HG02852 (cell line): ENCODE measurements at regions not wholly inside any gene's neighbourhood (a gene's known extent, or its start where the extent isn't known, plus 50 kb on each side); places are given as distances from the start of the nearest gene placed in this dataset.

Experiments
- ATAC-seq: cut with Tn5 transposase; IDR thresholded peaks from one replicate; pipeline ENCODE4 v1.9.1; 2021; ENCODE audit warnings: mild to moderate bottlenecking, moderate library complexity; ENCODE audit not compliant: unreplicated experiment

DNA sequence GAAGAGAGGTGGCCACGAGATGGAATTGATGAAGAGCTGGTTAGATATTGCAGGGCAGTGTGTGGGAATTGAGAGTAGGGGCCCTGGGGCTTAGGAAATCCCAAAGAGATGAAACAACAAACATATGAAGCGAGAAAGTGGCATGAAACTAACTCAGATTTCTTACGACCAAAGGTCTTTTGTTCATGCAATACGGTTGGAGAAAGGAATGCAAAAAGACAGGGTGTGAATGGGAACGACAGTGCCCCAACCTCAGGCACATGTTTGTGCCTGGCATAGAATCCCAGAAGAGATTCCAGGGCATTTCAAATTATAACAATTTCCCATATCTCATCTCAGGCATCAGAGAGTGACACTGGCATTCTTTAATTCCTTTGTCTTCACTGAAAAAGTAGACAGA, 199.2 kb downstream of the ACTL7B start:
- ATAC-seq, result no peak

- no peak for ATAC-seq
Observed at GRCh38 chr9:108655818-108656217, 200.0 kb downstream of the ACTL7B start.

DNA sequence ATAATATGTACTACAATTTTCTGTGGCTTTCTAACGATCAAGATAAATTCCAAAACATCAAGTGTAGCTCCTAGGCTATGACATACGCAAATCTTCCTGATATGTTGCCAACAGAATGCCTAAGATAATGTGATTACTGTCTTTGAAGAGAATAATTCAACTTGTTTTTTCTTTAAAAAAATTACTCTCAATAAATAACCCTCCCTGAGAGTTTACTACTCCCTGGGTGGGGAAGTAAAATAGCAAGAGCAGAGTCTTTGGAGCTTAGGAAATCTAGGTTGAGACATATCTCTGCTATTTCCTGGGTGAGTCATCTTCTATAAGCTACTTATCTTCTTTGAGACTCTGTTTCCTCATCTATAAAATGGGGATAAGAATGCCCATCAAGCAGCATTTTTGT, 201.2 kb downstream of the ACTL7B start:
- ATAC-seq, result no peak

- ATAC-seq, result no peak
Observed at GRCh38 chr9:108652851-108653250, 202.9 kb downstream of the ACTL7B start.

DNA sequence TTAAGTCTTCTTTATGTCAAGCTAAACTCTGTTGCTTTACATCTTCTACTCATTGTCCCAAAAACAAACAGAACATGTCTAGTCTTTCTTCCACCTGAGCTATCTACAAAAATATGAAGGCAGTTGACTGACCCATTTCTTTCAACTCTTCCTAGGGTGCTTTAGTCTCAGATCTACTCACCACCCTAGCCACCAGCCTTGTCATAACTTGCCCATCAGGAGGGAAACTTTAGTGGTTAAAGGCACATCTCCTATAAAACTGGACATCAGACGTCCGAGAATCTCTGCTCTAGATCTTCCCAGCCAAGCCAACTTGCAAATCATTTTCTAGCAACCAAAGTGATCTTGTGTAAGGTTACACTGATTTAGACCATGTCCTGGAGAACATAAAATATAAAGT, 205.0 kb downstream of the ACTL7B start:
- no peak for ATAC-seq

- no peak for ATAC-seq
Observed at GRCh38 chr9:108645520-108645919, 210.3 kb downstream of the ACTL7B start.

GRCh38 chr9:108643731-108644510, 211.9 kb downstream of the ACTL7B start:
- ATAC-seq, result no peak

DNA sequence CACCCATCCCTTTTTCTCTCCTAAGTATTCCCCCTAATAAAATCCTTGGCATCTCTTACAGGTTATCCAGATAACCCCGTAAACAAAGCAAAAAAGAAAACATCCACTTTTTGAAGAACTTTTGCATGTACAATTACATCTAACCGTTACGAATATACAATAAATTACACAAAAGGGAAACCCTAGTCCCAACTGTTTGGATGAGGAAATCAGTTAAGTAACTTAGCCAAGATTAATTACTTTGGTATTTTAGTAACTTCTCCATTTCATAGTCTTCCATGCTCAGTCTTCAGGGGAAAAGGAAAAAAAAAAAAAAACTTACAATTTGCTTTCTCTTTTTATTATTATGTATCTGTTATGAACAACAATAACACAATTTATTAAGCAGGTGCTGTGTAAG, 212.9 kb downstream of the ACTL7B start:
- no peak for ATAC-seq

DNA sequence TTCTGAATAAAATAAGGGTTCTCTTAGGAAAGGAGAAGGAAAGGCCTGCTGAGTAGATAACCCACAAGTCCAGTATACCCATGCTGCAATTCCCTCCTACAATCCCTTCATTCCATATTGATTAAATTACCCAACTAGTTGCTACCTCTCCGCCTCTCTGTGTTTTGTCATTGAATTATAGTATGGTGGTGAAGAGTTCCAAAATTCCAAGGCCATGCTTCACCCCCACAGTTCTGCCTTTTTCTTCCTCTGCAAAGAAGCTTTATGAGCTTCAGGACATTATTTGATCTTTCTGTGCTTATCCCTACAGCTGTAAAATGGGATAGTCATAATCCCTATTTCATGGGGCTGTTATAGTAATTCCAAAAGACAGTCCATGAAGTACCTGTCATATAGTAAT, 215.6 kb downstream of the ACTL7B start:
- ATAC-seq, result no peak

- no peak for ATAC-seq
Observed at GRCh38 chr9:108639696-108640095, 216.1 kb downstream of the ACTL7B start.

GRCh38 chr9:108639091-108639490, 216.7 kb downstream of the ACTL7B start:
- ATAC-seq, result no peak

DNA sequence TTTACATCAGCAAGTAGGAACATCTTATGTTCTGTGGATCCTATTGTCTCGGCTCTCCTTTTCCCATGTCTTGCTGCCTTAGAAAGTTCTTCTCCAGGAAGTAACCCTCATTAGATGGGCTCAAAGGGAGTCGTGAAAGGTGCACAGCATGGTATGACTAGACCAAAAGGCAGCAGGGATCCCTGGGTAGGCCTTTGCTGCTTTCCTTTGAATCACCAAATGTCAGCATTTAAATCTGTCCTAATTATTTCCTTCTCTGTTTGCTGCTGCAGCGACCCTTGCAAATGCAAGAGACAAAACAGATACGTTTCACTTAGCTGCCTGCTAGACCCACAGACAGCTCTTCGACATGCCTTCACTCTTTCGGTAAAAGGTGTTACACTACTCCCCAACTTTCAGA, 218.4 kb downstream of the ACTL7B start:
- no peak for ATAC-seq

DNA sequence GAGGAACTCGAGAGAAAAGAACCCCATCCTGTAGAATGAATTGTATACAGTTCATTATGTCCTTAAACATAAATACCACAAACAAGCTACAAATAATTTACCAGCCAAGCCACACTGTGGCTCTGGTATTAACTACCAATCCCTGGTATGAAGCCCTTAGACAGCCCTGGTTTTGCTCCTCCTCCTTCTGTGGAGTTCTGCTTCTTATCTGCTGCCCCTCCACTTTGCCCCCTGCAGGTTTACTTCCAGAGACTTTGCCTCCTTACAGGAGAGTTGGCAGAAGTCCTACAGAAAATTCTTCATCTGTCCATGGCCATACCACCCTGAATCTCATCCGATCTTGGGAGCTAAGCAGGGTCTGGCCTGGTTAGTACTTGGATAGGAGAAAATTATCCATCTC, 219.8 kb downstream of the ACTL7B start:
- ATAC-seq, result no peak

GRCh38 chr9:108634672-108635462, 220.9 kb downstream of the ACTL7B start:
- ATAC-seq, result no peak

GRCh38 chr9:108634204-108634603, 221.6 kb downstream of the ACTL7B start:
- ATAC-seq, result no peak

- no peak for ATAC-seq
Observed at GRCh38 chr9:108631496-108632285, 224.1 kb downstream of the ACTL7B start.

DNA sequence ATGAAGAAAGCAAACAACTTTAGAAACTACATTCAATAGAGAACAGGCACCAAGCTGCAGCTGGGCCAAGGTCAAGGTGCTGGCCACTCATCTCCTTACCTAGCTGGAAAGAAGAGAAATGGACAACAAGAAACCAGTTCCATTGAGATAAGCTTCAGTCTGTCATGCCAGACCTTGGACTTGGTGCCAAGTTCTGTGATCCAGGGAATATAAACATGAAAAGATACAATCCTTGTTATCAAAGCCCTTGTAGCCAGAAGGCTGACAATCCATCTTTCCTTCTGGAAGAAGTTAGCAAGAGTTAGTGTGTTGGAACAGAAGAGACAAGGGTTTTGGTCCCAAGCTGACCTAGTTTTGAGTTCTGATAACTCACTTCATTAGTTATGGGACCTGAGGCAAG, 227.5 kb downstream of the ACTL7B start:
- no peak for ATAC-seq

DNA sequence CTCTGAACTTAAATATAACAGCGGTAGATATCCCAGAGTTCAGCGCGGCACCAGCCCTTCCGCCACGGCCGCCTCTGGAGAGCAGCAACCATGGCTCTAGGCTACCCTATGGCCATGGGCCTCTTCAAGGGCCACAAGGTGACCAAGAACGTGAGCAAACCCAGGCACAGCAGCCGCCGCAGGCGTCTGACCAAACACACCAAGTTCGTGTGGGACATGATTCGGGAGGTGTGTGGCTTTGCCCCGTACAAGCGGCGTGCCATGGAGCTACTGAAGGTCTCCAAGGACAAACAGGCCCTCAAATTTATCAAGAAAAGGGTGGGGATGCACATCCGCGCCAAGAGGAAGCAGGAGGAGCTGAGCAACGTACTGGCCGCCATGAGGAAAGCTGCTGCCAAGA, 229.0 kb downstream of the ACTL7B start:
- ATAC-seq, result no peak

DNA sequence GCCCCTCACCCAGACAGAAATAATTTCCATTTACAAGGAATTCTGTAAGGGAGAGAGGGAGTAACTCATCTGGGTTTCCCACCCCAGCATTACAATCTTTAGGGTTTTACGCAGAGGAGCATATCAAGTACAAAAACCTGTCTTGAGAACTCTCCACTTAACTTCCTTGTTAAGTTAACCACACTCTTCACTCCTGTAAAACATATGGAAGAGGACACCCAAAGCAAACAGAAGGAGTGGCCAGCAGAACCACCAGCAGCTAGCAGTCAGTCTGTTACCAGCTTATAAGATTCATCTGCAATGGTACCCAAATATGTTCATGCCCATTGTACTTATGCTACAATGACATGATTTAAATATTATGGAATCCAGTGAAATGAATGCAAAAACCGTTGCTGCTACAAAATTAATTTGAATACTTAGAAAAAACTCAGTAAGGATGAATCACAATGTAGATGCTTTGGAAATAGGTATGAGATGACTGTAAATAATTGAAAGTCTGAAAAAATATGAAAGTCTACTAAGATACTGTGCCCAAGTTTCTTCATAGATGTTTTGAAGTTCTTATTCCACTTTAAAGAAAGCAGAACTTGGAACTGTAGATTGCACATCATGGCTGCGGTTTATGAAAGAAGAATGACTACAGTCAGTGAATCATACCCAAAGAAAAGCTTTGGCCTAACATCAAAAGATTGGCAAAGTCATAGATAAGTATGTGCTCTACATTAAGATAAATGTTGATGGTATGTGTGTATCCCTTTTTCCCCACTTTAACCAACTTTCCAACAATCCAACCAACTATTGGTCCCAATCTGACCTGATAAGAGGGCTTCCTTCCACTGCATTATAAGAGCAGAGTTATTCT, 233.6 kb downstream of the ACTL7B start:
- no peak for ATAC-seq

DNA sequence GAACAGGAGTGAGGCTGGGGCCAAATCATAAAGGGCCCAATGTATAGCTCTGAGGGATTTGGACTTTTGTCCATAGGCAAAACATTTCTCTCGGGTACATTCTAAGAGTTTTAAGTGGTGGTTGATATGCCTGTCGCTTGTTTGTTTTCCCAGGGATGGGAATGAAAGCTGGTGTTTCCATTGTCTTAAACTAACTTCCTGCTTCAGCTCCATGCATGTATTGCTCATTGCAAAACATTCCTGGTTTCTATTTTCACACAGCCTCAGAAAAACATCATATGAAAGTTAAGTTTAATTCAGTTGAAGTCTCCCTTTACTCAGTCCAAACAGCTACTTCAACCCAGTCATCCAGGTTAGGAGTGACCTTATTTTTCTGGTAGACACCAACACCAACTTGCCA, 235.0 kb downstream of the ACTL7B start:
- no peak for ATAC-seq
